ENCODE measurements at regions not wholly inside any gene's neighbourhood (a gene's known extent, or its start where the extent isn't known, plus 50 kb on each side); places are given as distances from the start of the nearest gene placed in this dataset.

DNA sequence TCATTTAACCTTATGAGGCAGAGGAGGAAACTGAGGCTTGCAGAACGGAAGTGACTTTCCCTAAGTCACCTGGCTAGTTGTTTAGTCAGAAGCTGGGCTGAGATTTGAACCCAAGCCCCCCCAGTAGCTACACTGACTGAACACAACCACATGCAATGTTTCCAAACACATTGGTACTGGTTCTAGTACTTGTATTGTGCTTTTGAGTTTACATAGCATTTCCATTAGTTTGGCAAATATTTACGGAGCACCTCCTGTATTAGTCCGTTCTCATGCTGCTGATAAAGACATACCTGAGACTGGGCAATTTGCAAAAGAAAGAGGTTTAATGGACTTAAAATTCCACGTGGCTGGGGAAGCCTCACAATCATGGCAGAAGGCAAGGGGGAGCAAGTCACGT, 56.3 kb upstream of the ITGA11 start:
- TF ChIP-seq, protein P1, sequence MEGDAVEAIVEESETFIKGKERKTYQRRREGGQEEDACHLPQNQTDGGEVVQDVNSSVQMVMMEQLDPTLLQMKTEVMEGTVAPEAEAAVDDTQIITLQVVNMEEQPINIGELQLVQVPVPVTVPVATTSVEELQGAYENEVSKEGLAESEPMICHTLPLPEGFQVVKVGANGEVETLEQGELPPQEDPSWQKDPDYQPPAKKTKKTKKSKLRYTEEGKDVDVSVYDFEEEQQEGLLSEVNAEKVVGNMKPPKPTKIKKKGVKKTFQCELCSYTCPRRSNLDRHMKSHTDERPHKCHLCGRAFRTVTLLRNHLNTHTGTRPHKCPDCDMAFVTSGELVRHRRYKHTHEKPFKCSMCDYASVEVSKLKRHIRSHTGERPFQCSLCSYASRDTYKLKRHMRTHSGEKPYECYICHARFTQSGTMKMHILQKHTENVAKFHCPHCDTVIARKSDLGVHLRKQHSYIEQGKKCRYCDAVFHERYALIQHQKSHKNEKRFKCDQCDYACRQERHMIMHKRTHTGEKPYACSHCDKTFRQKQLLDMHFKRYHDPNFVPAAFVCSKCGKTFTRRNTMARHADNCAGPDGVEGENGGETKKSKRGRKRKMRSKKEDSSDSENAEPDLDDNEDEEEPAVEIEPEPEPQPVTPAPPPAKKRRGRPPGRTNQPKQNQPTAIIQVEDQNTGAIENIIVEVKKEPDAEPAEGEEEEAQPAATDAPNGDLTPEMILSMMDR (IDR thresholded peaks at IDR 0.05; ENCODE audit: extremely low read depth, insufficient read depth, missing control alignments) = no peak
- in situ Hi-C loops (cut with MboI; ENCODE audit: low pct_unique_long_range_greater_than_20kb, low sequenced_read_pairs, unreplicated experiment) = no loop called here
- no peak for DNase-seq (ENCODE audit: low spot score)

- DNase-seq (ENCODE audit: low spot score) = no peak
- TF ChIP-seq, protein P1 (IDR thresholded peaks at IDR 0.05; ENCODE audit: extremely low read depth, insufficient read depth, missing control alignments) = no peak
- in situ Hi-C loops (cut with MboI; ENCODE audit: low pct_unique_long_range_greater_than_20kb, low sequenced_read_pairs, unreplicated experiment) = no loop called here
Observed at GRCh38 chr15:68488966-68489365, 57.0 kb upstream of the ITGA11 start.

DNA sequence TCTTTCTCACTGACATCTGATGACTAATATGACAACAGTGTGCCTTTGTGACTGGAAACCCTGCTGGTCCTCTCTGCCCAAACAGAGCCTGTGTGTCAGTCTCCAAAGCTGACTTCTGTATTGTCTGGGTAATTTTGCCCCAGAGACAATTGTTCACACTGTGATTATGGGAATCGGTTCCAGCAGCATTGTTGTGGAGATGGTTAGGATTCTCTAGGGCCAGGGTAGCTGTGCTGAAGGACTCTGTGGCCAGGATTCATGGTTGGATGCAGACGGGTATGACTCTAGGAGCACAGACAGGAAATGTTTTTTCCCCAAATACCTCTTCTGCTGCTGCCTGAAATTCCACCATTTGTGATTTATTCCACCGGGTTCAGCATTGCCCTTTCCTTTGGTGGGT, 57.5 kb upstream of the ITGA11 start:
- TF ChIP-seq, protein P1 (IDR thresholded peaks at IDR 0.05; ENCODE audit: extremely low read depth, insufficient read depth, missing control alignments) = no peak

DNA sequence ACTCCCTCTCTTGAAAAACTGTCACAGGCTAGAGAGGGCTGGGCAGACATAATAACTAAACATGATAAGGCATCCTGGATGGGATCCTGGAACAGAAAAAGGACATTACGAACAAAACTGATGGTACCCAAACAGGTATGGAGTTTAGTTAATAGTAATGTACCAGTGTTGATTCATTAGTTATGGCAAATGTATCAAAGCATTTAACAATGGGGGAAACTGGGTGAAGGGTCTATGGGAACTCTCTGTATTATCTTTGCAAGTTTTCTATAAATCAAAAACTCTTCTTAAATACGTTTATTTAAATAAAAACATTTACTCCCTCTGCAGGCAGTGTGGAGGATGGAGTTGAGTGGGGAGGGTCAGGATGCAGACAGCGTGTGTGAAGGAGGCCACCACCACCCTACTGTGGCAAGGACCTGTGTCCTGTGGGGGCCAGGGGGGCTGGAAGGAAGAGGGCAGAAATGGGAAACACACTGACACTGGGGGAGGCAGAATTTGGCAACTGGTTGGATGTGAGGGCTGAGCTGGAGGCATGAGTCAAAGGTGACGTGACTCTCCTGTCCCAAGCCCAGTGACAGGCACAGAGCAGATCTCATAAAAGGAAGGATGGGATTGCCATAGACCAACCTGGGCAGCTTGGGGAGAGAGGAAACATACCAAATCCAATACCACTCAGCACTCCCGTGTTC, 59.6 kb upstream of the ITGA11 start:
- TF ChIP-seq, protein P1 (IDR thresholded peaks at IDR 0.05; ENCODE audit: extremely low read depth, insufficient read depth, missing control alignments) = no peak
- DNase-seq (ENCODE audit: low spot score) = no peak
- in situ Hi-C loops (cut with MboI; ENCODE audit: low pct_unique_long_range_greater_than_20kb, low sequenced_read_pairs, unreplicated experiment) = no loop called here

More for the DNA sequence above, 57.5 kb upstream of the ITGA11 start:
- in situ Hi-C loops (cut with MboI; ENCODE audit: low pct_unique_long_range_greater_than_20kb, low sequenced_read_pairs, unreplicated experiment) = no loop called here
- DNase-seq (ENCODE audit: low spot score) = no peak

DNA sequence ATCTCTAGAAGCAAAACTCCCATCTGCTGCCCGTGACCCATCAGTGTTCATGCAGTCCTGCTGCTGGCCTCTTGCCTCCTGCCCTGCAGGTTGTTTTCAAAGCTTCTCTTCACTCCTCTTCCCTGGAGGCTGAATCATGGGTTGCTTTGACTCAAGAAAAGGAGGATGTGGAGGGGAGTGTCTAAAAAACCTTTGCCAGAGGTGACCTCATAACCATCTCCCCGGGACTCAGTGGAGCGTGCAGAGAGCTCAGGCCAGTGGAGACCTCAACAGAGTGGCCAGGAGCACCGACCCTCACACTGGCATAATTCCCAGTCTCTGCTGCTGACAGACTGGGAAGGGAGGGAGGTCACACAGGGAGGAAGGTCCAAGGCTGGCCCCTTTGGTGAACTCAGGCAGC, 60.9 kb upstream of the ITGA11 start:
- TF ChIP-seq, protein P1 (IDR thresholded peaks at IDR 0.05; ENCODE audit: extremely low read depth, insufficient read depth, missing control alignments) = no peak
- in situ Hi-C loops (cut with MboI; ENCODE audit: low pct_unique_long_range_greater_than_20kb, low sequenced_read_pairs, unreplicated experiment) = no loop called here
- no peak for DNase-seq (ENCODE audit: low spot score)

DNA sequence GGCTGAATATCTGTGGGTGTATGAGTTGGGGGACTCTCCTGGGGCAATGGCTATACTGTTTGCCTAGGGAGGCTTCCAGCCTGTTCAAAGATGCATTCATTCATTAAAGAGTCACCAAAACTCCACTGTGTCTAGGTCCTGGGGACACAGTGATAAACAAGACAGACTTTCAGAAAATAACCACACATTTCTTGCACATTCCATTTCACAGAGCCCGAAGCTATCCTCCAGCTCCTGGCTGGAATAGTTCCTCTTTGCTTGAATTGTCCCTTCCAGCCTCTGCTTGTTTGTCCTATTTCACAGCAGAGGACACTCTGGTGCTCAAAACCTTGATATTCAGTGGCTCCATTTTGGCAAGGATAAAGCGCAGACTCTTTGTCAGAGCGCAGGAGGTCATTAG, 61.7 kb upstream of the ITGA11 start:
- in situ Hi-C loops (cut with MboI; ENCODE audit: low pct_unique_long_range_greater_than_20kb, low sequenced_read_pairs, unreplicated experiment) = no loop called here
- TF ChIP-seq, protein P1 (IDR thresholded peaks at IDR 0.05; ENCODE audit: extremely low read depth, insufficient read depth, missing control alignments) = no peak

More for the DNA sequence above, 61.7 kb upstream of the ITGA11 start:
- DNase-seq (ENCODE audit: low spot score) = no peak

Data from GM13977 (cell line).